SU-DHL-6 (cell line): ENCODE measurements at regions not wholly inside any gene's neighbourhood (a gene's known extent, or its start where the extent isn't known, plus 50 kb on each side); places are given as distances from the start of the nearest gene placed in this dataset.

ENCODE experiments used
- EZH2phosphoT487 ChIP-seq: fragments of 200-600 bp; sonication (generic), shearing (Covaris generic); conservative IDR thresholded peaks from 2 replicates; pipeline ENCODE4 v1.6.1; 2018; ENCODE audit warnings: mild to moderate bottlenecking, antibody characterized with exemption, low read length, moderate library complexity, mixed read lengths
- TF ChIP-seq, protein P1 (sequence below): fragments of 200-600 bp; sonication (generic); IDR thresholded peaks from one replicate; pipeline ENCODE4 v1.5.1; 2017; ENCODE audit warnings: antibody characterized with exemption, mild to moderate bottlenecking, low read length, moderate library complexity; ENCODE audit not compliant: insufficient read depth, poor library complexity, severe bottlenecking

DNA sequence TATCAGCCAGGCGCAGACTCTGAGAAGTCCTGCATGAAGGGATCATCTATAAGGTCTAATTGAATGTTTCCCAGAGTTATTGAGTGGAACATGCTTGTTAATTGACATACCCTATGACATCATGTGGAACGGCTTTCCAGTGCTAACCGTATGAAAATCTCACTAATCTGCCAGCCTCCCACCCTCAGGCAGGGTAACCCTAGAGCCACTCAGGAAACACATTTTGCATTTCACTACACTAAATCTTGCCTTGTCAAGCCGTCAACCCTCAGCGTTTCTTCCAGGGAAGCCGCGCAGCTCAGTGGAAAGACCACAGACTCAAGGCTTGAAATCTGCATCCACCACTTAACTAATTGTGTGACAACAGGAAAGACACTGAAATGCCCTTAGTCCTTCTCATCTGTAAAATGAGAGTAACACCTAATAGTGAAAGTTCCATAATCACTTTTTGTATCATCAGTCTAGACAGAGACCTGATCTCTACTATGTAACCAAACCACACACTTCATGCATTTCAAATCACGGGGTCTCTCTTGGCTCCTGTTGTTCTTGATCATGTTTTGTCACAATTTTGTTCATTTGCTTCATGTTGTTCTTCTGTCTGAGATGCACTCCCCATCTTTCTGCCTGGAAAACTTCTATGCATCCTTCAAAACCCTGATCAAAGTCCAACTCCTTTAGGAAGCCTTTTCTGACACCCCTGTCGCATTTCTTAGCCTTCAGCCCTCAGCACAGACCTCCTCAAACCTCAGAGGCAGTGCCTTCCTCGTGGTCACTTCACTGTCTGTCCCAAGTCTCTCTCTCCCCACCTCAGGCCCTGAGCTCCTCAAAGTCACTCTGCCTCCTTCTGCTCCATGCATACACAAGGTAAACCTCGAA, 246.5 kb downstream of the TOMM20 start:
- TF ChIP-seq, protein P1, sequence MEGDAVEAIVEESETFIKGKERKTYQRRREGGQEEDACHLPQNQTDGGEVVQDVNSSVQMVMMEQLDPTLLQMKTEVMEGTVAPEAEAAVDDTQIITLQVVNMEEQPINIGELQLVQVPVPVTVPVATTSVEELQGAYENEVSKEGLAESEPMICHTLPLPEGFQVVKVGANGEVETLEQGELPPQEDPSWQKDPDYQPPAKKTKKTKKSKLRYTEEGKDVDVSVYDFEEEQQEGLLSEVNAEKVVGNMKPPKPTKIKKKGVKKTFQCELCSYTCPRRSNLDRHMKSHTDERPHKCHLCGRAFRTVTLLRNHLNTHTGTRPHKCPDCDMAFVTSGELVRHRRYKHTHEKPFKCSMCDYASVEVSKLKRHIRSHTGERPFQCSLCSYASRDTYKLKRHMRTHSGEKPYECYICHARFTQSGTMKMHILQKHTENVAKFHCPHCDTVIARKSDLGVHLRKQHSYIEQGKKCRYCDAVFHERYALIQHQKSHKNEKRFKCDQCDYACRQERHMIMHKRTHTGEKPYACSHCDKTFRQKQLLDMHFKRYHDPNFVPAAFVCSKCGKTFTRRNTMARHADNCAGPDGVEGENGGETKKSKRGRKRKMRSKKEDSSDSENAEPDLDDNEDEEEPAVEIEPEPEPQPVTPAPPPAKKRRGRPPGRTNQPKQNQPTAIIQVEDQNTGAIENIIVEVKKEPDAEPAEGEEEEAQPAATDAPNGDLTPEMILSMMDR: no peak
- no peak for TF ChIP-seq EZH2phosphoT487
